H9 (cell line): ENCODE measurements at regions not wholly inside any gene's neighbourhood (a gene's known extent, or its start where the extent isn't known, plus 50 kb on each side); places are given as distances from the start of the nearest gene placed in this dataset.

ENCODE experiments used
- DNase-seq: peaks from one replicate; pipeline ENCODE4 v3.0.0-alpha.2; 2017
- H2AFZ ChIP-seq: one replicate; pipeline ENCODE4 v1.6.1; 2013; ENCODE audit warnings: mild to moderate bottlenecking, low read length, control low read depth, moderate library complexity
- H2AK5ac ChIP-seq: 2 replicates; pipeline ENCODE4 v1.6.1; 2013; ENCODE audit warnings: low read length, control low read depth, mixed read lengths; ENCODE audit not compliant: insufficient read length
- H2BK120ac ChIP-seq: one replicate; pipeline ENCODE4 v1.6.1; 2013; ENCODE audit warnings: low read depth, mild to moderate bottlenecking, low read length, control low read depth, inconsistent platforms; ENCODE audit not compliant: poor library complexity, severe bottlenecking
- H2BK12ac ChIP-seq: 2 replicates; pipeline ENCODE4 v1.6.1; 2013; ENCODE audit warnings: low read length, control low read depth, mixed read lengths, low read depth; ENCODE audit not compliant: insufficient read length
- H2BK15ac ChIP-seq: 2 replicates; pipeline ENCODE4 v1.6.1; 2013; ENCODE audit warnings: low read depth, low read length, control low read depth
- H2BK20ac ChIP-seq: one replicate; pipeline ENCODE4 v1.6.1; 2013; ENCODE audit warnings: low read depth, mild to moderate bottlenecking, low read length, control low read depth, inconsistent platforms; ENCODE audit not compliant: poor library complexity, severe bottlenecking
- H2BK5ac ChIP-seq: 2 replicates; pipeline ENCODE4 v1.6.1; 2013; ENCODE audit warnings: low read length, control low read depth, mixed read lengths; ENCODE audit not compliant: insufficient read length
- H3K14ac ChIP-seq: 2 replicates; pipeline ENCODE4 v1.6.1; 2013; ENCODE audit warnings: low read length, control low read depth; ENCODE audit not compliant: insufficient read depth
- H3K18ac ChIP-seq: 2 replicates; pipeline ENCODE4 v1.6.1; 2013; ENCODE audit warnings: low read depth, mild to moderate bottlenecking, mixed read lengths, low read length, control low read depth; ENCODE audit not compliant: insufficient read length
- H3K23ac ChIP-seq: 2 replicates; pipeline ENCODE4 v1.6.1; 2013; ENCODE audit warnings: low read length, control low read depth, mixed read lengths, low read depth; ENCODE audit not compliant: insufficient read length
- H3K23me2 ChIP-seq: 2 replicates; pipeline ENCODE4 v1.6.1; 2013; ENCODE audit warnings: low read depth, mild to moderate bottlenecking, mixed read lengths, low read length, control low read depth; ENCODE audit not compliant: insufficient read length, poor library complexity, severe bottlenecking
- H3K27ac ChIP-seq: 2 replicates; pipeline ENCODE4 v1.5.1; 2013; ENCODE audit warnings: low read length, control low read depth, mixed read lengths, low read depth; ENCODE audit not compliant: insufficient read length
- H3K27me3 ChIP-seq: 2 replicates; pipeline ENCODE4 v1.6.1; 2013; ENCODE audit warnings: low read length, control low read depth, inconsistent platforms; ENCODE audit not compliant: insufficient read depth
- H3K4ac ChIP-seq: 2 replicates; pipeline ENCODE4 v1.6.1; 2013; ENCODE audit warnings: low read depth, mild to moderate bottlenecking, control low read depth, inconsistent platforms, low read length, moderate library complexity
- H3K4me1 ChIP-seq: 2 replicates; pipeline ENCODE4 v1.6.1; 2013; ENCODE audit warnings: low read length, control low read depth, inconsistent platforms; ENCODE audit not compliant: insufficient read depth
- H3K4me2 ChIP-seq: 2 replicates; pipeline ENCODE4 v1.6.1; 2013; ENCODE audit warnings: low read length, control low read depth, mixed read lengths; ENCODE audit not compliant: insufficient read length, insufficient read depth
- H3K56ac ChIP-seq: 2 replicates; pipeline ENCODE4 v1.6.1; 2013; ENCODE audit warnings: low read depth, mild to moderate bottlenecking, mixed read lengths, low read length, control low read depth; ENCODE audit not compliant: insufficient read length
- H3K79me1 ChIP-seq: 2 replicates; pipeline ENCODE4 v1.6.1; 2013; ENCODE audit warnings: low read depth, mild to moderate bottlenecking, moderate library complexity, low read length, control low read depth, inconsistent platforms; ENCODE audit not compliant: insufficient read depth, poor library complexity, severe bottlenecking
- H3K79me2 ChIP-seq: 2 replicates; pipeline ENCODE4 v1.6.1; 2013; ENCODE audit warnings: low read length, control low read depth, inconsistent platforms; ENCODE audit not compliant: insufficient read depth
- H3K9ac ChIP-seq: 2 replicates; pipeline ENCODE4 v1.6.1; 2013; ENCODE audit warnings: low read length, control low read depth, mixed read lengths; ENCODE audit not compliant: insufficient read length; ENCODE audit errors: extremely low read depth
- H3K9me3 ChIP-seq: one replicate; pipeline ENCODE4 v1.6.1; 2013; ENCODE audit warnings: low read depth, low read length, inconsistent platforms; ENCODE audit not compliant: control insufficient read depth
- H3T11ph ChIP-seq: one replicate; pipeline ENCODE4 v1.6.1; 2013; ENCODE audit warnings: mild to moderate bottlenecking, low read length, control low read depth, inconsistent platforms
- H4K20me1 ChIP-seq: one replicate; pipeline ENCODE4 v1.6.1; 2013; ENCODE audit not compliant: control insufficient read depth, insufficient read length, insufficient read depth
- H4K5ac ChIP-seq: 2 replicates; pipeline ENCODE4 v1.6.1; 2013; ENCODE audit warnings: low read depth, mild to moderate bottlenecking, mixed read lengths, low read length, control low read depth; ENCODE audit not compliant: insufficient read length
- H4K8ac ChIP-seq: replicated peaks from 2 replicates; pipeline ENCODE4 v1.6.1; 2013; ENCODE audit warnings: low read length, control low read depth, mixed read lengths, low read depth; ENCODE audit not compliant: insufficient read length
- H4K91ac ChIP-seq: 2 replicates; pipeline ENCODE4 v1.6.1; 2013; ENCODE audit warnings: low read depth, mild to moderate bottlenecking, moderate library complexity, mixed read lengths, low read length, control low read depth; ENCODE audit not compliant: insufficient read length
- H3K27ac Mint-ChIP-seq, 3 experiments: 2 replicates in 2 of 3; 3 replicates in 1 of 3; pipeline ENCODE4 v1.8.0; 2020 to 2021; ENCODE audit warnings: mixed read lengths in 3 of 3, mild to moderate bottlenecking in 1 of 3, moderate library complexity in 1 of 3
- H3K27me3 Mint-ChIP-seq: 2 replicates; pipeline ENCODE4 v1.8.0; 2021; ENCODE audit warnings: low read depth, mild to moderate bottlenecking, moderate library complexity, mixed read lengths
- H3K36me3 Mint-ChIP-seq, 3 experiments: 2 replicates in 2 of 3; 3 replicates in 1 of 3; pipeline ENCODE4 v1.8.0; 2020 to 2021; ENCODE audit warnings: low read depth in 3 of 3, mixed read lengths in 3 of 3; ENCODE audit not compliant: insufficient read depth in 1 of 3
- H3K4me1 Mint-ChIP-seq, 2 experiments: 2 replicates each; pipeline ENCODE4 v1.8.0; 2020; ENCODE audit warnings: mixed read lengths in 2 of 2
- H3K4me3 Mint-ChIP-seq, 2 experiments: 2 replicates in 1 of 2; 3 replicates in 1 of 2; pipeline ENCODE4 v1.8.0; 2020 to 2021; ENCODE audit warnings: mild to moderate bottlenecking in 2 of 2, mixed read lengths in 2 of 2, moderate library complexity in 1 of 2
- H3K9me3 Mint-ChIP-seq, 2 experiments: 2 replicates in 1 of 2; 3 replicates in 1 of 2; pipeline ENCODE4 v1.8.0; 2020; ENCODE audit warnings: mild to moderate bottlenecking in 2 of 2, mixed read lengths in 2 of 2, moderate library complexity in 1 of 2
- WGBS: extraction: QIAGEN DNeasy Blood & Tissue Kit; methylation state at CpG from one replicate; pipeline ENCODE4 v1.1.7; 2013; ENCODE audit warnings: missing lambda C conversion rate, low lambda C conversion rate, mixed read lengths; ENCODE audit not compliant: insufficient read length; ENCODE audit errors: extremely low coverage; 5-methylcytosine and 5-hydroxymethylcytosine counted together
- TF ChIP-seq, protein P1 (sequence below): fragments of 200-600 bp; sonication (generic); conservative IDR thresholded peaks from 3 replicates; pipeline ENCODE4 v1.8.0; 2021; ENCODE audit warnings: antibody characterized with exemption, mild to moderate bottlenecking

GRCh38 chr10:45243261-45243660 is 72.1 kb downstream of the OR13A1 start:
- no peak overlapping the region for H2BK20ac ChIP-seq
- H2BK12ac ChIP-seq = no peak overlapping the region
- H4K8ac ChIP-seq = no peak overlapping the region
- Mint-ChIP-seq H3K4me1 (peaks cover 13 to 14% of the 10 kb centered on the region in 2 experiments), H3K27me3 (no peaks in the 10 kb centered on the region; the same call in none of the 2 replicates), H3K36me3 (no peaks in the 10 kb centered on the region; a peak in 1 of 7 replicates), H3K27ac (no peak overlapping the region), H3K4me3 (no peak overlapping the region), H3K9me3 (no peaks in the 10 kb centered on the region; a peak in 1 of 5 replicates)
- no peak overlapping the region for H3K4me2 ChIP-seq
- H3K27me3 ChIP-seq = no peaks in the 10 kb centered on the region
- no peak overlapping the region for H3K23ac ChIP-seq
- H3K27ac ChIP-seq = no peak overlapping the region
- TF ChIP-seq, protein P1, sequence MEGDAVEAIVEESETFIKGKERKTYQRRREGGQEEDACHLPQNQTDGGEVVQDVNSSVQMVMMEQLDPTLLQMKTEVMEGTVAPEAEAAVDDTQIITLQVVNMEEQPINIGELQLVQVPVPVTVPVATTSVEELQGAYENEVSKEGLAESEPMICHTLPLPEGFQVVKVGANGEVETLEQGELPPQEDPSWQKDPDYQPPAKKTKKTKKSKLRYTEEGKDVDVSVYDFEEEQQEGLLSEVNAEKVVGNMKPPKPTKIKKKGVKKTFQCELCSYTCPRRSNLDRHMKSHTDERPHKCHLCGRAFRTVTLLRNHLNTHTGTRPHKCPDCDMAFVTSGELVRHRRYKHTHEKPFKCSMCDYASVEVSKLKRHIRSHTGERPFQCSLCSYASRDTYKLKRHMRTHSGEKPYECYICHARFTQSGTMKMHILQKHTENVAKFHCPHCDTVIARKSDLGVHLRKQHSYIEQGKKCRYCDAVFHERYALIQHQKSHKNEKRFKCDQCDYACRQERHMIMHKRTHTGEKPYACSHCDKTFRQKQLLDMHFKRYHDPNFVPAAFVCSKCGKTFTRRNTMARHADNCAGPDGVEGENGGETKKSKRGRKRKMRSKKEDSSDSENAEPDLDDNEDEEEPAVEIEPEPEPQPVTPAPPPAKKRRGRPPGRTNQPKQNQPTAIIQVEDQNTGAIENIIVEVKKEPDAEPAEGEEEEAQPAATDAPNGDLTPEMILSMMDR = no peak
- no peak overlapping the region for H3K14ac ChIP-seq
- H3K9me3 ChIP-seq = no peaks in the 10 kb centered on the region
- no peak overlapping the region for H3K56ac ChIP-seq
- no peaks in the 10 kb centered on the region for H3K79me1 ChIP-seq
- no peak overlapping the region for H4K91ac ChIP-seq
- H3K18ac ChIP-seq = no peak overlapping the region
- H3K79me2 ChIP-seq = no peaks in the 10 kb centered on the region
- no peaks in the 10 kb centered on the region for H4K20me1 ChIP-seq
- no peak for DNase-seq
- H3K4me1 ChIP-seq = peaks cover 4% of the 10 kb centered on the region; the same call in 1 of the 2 replicates
- H3K23me2 ChIP-seq = no peaks in the 10 kb centered on the region
- no peak overlapping the region for H3T11ph ChIP-seq
- H2BK15ac ChIP-seq = no peak overlapping the region
- H2AK5ac ChIP-seq = no peak overlapping the region
- no peak overlapping the region for H3K4ac ChIP-seq
- WGBS = no CpG with 5 or more reads among the region's 2 CpGs
- H2AFZ ChIP-seq = no peak overlapping the region
- no peak overlapping the region for H3K9ac ChIP-seq
- H2BK120ac ChIP-seq = no peak overlapping the region
- H4K5ac ChIP-seq = no peak overlapping the region
- no peak overlapping the region for H2BK5ac ChIP-seq
